Thoracic aorta (tissue), 2 donors: ENCODE measurements at regions not wholly inside any gene's neighbourhood (a gene's known extent, or its start where the extent isn't known, plus 50 kb on each side); places are given as distances from the start of the nearest gene placed in this dataset.

ENCODE experiments used
- ATAC-seq: fragments of 150-250 bp; one replicate; pipeline ENCODE4 v1.8.0; 2017; ENCODE audit warnings: low read depth; ENCODE audit not compliant: insufficient number of reproducible peaks, low FRiP score
- DNase-seq: peaks from one replicate; pipeline ENCODE4 v3.0.0-alpha.2; 2020; ENCODE audit warnings: low spot score
- H3K27ac ChIP-seq, 2 donors: fragments of 200-600 bp; sonication (generic); 1 replicate in 1 of 2; 2 replicates in 1 of 2; pipeline ENCODE4 v1.5.1; 2016; ENCODE audit warnings: mild to moderate bottlenecking in 2 of 2, moderate library complexity in 2 of 2
- H3K27me3 ChIP-seq: fragments of 200-600 bp; sonication (generic); replicated peaks from 2 replicates; pipeline ENCODE4 v1.6.0; 2016; ENCODE audit warnings: mild to moderate bottlenecking; ENCODE audit not compliant: insufficient read depth
- H3K36me3 ChIP-seq: fragments of 200-600 bp; sonication (generic); one replicate; pipeline ENCODE4 v1.5.1; 2016
- H3K4me1 ChIP-seq, 2 donors: fragments of 200-600 bp; sonication (generic); 1 replicate in 1 of 2; 2 replicates in 1 of 2; pipeline versions ENCODE4 v1.5.1 to v1.6.0; 2016; ENCODE audit warnings: low read depth in 2 of 2, mild to moderate bottlenecking in 1 of 2; ENCODE audit not compliant: control insufficient read depth in 1 of 2
- H3K4me3 ChIP-seq: fragments of 200-600 bp; sonication (generic); 2 replicates; pipeline ENCODE4 v1.5.1; 2016; ENCODE audit warnings: mild to moderate bottlenecking
- H3K9me3 ChIP-seq: fragments of 200-600 bp; sonication (generic); 2 replicates; pipeline ENCODE4 v1.5.1; 2016
- CTCF ChIP-seq: fragments of 200-600 bp; sonication (generic); IDR thresholded peaks from one replicate; pipeline ENCODE4 v1.5.1; 2019; ENCODE audit warnings: antibody characterized with exemption

- no peak for DNase-seq
- ATAC-seq = no peak
- no peak overlapping the region for H3K27ac ChIP-seq
- H3K4me1 ChIP-seq = peaks cover 0 to 6% of the 10 kb centered on the region in 2 donors
- H3K4me3 ChIP-seq = no peak overlapping the region
- no peaks in the 10 kb centered on the region for H3K9me3 ChIP-seq
- no peaks in the 10 kb centered on the region for H3K27me3 ChIP-seq
- no peak for TF ChIP-seq CTCF
- no peaks in the 10 kb centered on the region for H3K36me3 ChIP-seq
Observed at GRCh38 chr1:201681375-201681774, 142.4 kb downstream of the NAV1 start.

- DNase-seq (no peak), ATAC-seq (no peak)
- Histone ChIP-seq H3K4me1 (no peaks in the 10 kb centered on the region), H3K27me3 (no peaks in the 10 kb centered on the region), H3K4me3 (no peak overlapping the region), H3K36me3 (no peaks in the 10 kb centered on the region), H3K27ac (no peak overlapping the region), H3K9me3 (no peaks in the 10 kb centered on the region)
- TF ChIP-seq CTCF = no peak
Observed at GRCh38 chr1:201682964-201683363, 144.0 kb downstream of the NAV1 start.

DNA sequence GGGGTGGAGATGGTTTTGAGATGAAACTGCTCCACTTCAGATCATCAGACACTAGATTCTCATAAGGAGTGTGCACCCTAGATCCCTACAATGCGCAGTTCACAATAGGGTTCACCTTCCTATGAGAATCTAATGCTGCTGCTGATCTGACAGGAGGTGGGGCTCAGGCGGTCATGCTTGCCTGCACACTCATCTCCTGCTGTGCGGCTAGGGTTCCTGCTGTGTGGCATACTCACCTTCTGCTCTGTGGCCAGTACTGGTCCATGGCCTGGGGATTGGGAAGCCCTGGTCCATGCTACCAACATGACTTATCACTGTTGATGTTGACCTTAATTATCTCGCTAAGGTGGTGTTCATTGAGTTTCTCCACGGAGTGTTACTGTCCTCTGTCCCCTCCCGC is 144.5 kb downstream of the NAV1 start:
- TF ChIP-seq CTCF = no peak
- Histone ChIP-seq H3K36me3 (no peaks in the 10 kb centered on the region), H3K9me3 (no peaks in the 10 kb centered on the region), H3K4me1 (no peaks in the 10 kb centered on the region), H3K27me3 (no peaks in the 10 kb centered on the region), H3K4me3 (no peak overlapping the region), H3K27ac (no peak overlapping the region)
- DNase-seq (no peak), ATAC-seq (no peak)

DNA sequence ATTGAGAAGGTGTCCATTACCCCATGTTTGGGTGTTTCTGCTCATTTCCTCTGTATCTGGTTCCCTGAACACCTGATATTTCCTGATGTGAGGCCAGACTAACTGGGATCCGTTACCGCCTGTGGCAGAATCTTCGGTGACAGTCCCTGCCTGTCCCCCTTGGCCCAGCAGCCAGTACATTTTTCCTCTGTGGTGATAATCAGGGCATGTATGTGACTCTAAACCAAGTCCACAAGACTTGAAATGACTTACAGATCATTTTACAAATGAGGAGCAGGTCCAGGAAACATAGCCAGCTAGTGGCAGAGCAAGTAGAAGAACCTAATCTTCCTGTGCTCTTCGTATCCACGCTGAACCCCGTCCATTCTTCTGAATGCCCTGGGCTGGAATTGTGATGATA is 143.5 kb upstream of the IPO9 start:
- Histone ChIP-seq H3K36me3 (no peaks in the 10 kb centered on the region), H3K4me3 (no peak overlapping the region), H3K9me3 (no peaks in the 10 kb centered on the region), H3K4me1 (no peaks in the 10 kb centered on the region), H3K27ac (no peak overlapping the region), H3K27me3 (no peaks in the 10 kb centered on the region)
- DNase-seq (no peak), ATAC-seq (no peak)
- no peak for TF ChIP-seq CTCF

- no peak for DNase-seq
- H3K4me3 ChIP-seq = no peak overlapping the region
- H3K27ac ChIP-seq = no peak overlapping the region
- no peak for TF ChIP-seq CTCF
- H3K4me1 ChIP-seq = peaks cover 0 to under 1% of the 10 kb centered on the region in 2 donors
- no peaks in the 10 kb centered on the region for H3K36me3 ChIP-seq
- H3K27me3 ChIP-seq = no peaks in the 10 kb centered on the region
- no peaks in the 10 kb centered on the region for H3K9me3 ChIP-seq
- no peak for ATAC-seq
Observed at GRCh38 chr1:201686714-201687455, 142.1 kb upstream of the IPO9 start.
